OCI-LY1 (cell line): ENCODE measurements at regions not wholly inside any gene's neighbourhood (a gene's known extent, or its start where the extent isn't known, plus 50 kb on each side); places are given as distances from the start of the nearest gene placed in this dataset.

Experiments
- H2AFZ ChIP-seq: fragments of 200-600 bp; sonication (generic), shearing (Covaris generic); 2 replicates; pipeline ENCODE4 v1.6.0; 2014; ENCODE audit warnings: antibody characterized with exemption, mild to moderate bottlenecking, low read length
- H3F3A ChIP-seq: fragments of 200-600 bp; sonication (generic), shearing (Covaris generic); 2 replicates; pipeline ENCODE4 v1.6.0; 2014; ENCODE audit warnings: mild to moderate bottlenecking, antibody characterized with exemption, low read length, moderate library complexity; ENCODE audit not compliant: insufficient read depth
- H3K27ac ChIP-seq: fragments of 200-600 bp; sonication (generic); 2 replicates; pipeline ENCODE4 v1.5.1; 2014; ENCODE audit warnings: low read length, mixed run types, mild to moderate bottlenecking, low read depth; ENCODE audit not compliant: poor library complexity, severe bottlenecking
- H3K27me3 ChIP-seq: fragments of 200-600 bp; sonication (generic); 2 replicates; pipeline ENCODE4 v1.6.0; 2014; ENCODE audit warnings: antibody characterized with exemption, mild to moderate bottlenecking, low read length, moderate library complexity; ENCODE audit not compliant: insufficient read depth
- H3K36me3 ChIP-seq: fragments of 200-600 bp; sonication (generic); 2 replicates; pipeline ENCODE4 v1.6.1; 2014; ENCODE audit warnings: mild to moderate bottlenecking, antibody characterized with exemption, low read length, moderate library complexity, mixed read lengths; ENCODE audit not compliant: insufficient read depth
- H3K4me1 ChIP-seq: fragments of 200-600 bp; sonication (generic); 2 replicates; pipeline ENCODE4 v1.5.1; 2014; ENCODE audit warnings: mild to moderate bottlenecking, low read length, moderate library complexity; ENCODE audit not compliant: insufficient read depth, severe bottlenecking
- H3K4me2 ChIP-seq: fragments of 200-600 bp; sonication (generic), shearing (Covaris generic); 2 replicates; pipeline ENCODE4 v1.6.1; 2014; ENCODE audit warnings: low read length
- H3K4me3 ChIP-seq: fragments of 200-600 bp; sonication (generic); 2 replicates; pipeline ENCODE4 v1.5.1; 2014; ENCODE audit warnings: low read length, low read depth, mild to moderate bottlenecking, mixed read lengths; ENCODE audit not compliant: poor library complexity, severe bottlenecking
- H3K79me2 ChIP-seq: fragments of 200-600 bp; shearing (Covaris generic); 2 replicates; pipeline ENCODE4 v1.6.1; 2016; ENCODE audit warnings: mixed run types, low read length, mixed read lengths; ENCODE audit not compliant: insufficient read depth
- H3K9ac ChIP-seq: fragments of 200-600 bp; sonication (generic), shearing (Covaris generic); 2 replicates; pipeline ENCODE4 v1.6.1; 2014; ENCODE audit warnings: mild to moderate bottlenecking, low read length, mixed read lengths
- H3K9me2 ChIP-seq: fragments of 200-600 bp; sonication (generic), shearing (Covaris generic); 2 replicates; pipeline ENCODE4 v1.6.1; 2014; ENCODE audit warnings: low read depth, mild to moderate bottlenecking, low read length, mixed read lengths
- H3K9me3 ChIP-seq: fragments of 200-600 bp; shearing (Covaris generic); 2 replicates; pipeline ENCODE4 v1.6.1; 2014; ENCODE audit warnings: low read length, mixed read lengths
- H4K20me1 ChIP-seq: fragments of 200-600 bp; sonication (generic), shearing (Covaris generic); 2 replicates; pipeline ENCODE4 v1.6.0; 2016; ENCODE audit warnings: mild to moderate bottlenecking, low read length; ENCODE audit not compliant: insufficient read depth
- EZH2 ChIP-seq: fragments of 200-600 bp; sonication (generic), shearing (Covaris generic); IDR thresholded peaks from 2 replicates; pipeline ENCODE4 v1.8.0; 2017; ENCODE audit warnings: borderline replicate concordance, mixed run types, mild to moderate bottlenecking, antibody characterized with exemption, low read length, moderate library complexity, mixed read lengths
- TF ChIP-seq, protein P1 (sequence below): fragments of 200-600 bp; sonication (generic), shearing (Covaris generic); IDR thresholded peaks from 2 replicates; pipeline ENCODE4 v1.5.1; 2017; ENCODE audit warnings: mild to moderate bottlenecking, antibody characterized with exemption, low read length, moderate library complexity, mixed read lengths

DNA sequence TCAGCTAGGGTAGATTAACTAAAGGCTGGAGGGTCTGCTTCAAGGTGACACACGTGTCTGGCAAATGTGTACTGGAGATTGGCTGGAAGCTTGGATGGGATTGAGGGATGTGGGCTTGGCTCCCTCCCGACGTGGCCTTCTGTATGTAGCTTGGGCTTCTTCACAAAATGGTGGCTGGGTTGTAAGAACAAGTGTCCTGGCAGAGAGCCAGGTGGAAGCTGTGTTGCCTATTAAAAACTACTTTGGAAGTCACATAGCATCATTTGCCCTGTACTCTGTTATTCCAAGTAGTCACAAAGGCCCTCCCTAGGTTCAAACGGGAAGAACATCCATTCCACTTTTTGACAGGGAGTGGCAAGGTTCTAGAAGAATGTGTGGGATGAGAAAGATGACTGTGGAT lies 174.1 kb upstream of the PRICKLE1 start:
- no peaks in the 10 kb centered on the region for H3K36me3 ChIP-seq
- no peaks in the 10 kb centered on the region for H3K9me3 ChIP-seq
- no peak overlapping the region for H3K4me2 ChIP-seq
- no peaks in the 10 kb centered on the region for H3K9me2 ChIP-seq
- TF ChIP-seq, protein P1, sequence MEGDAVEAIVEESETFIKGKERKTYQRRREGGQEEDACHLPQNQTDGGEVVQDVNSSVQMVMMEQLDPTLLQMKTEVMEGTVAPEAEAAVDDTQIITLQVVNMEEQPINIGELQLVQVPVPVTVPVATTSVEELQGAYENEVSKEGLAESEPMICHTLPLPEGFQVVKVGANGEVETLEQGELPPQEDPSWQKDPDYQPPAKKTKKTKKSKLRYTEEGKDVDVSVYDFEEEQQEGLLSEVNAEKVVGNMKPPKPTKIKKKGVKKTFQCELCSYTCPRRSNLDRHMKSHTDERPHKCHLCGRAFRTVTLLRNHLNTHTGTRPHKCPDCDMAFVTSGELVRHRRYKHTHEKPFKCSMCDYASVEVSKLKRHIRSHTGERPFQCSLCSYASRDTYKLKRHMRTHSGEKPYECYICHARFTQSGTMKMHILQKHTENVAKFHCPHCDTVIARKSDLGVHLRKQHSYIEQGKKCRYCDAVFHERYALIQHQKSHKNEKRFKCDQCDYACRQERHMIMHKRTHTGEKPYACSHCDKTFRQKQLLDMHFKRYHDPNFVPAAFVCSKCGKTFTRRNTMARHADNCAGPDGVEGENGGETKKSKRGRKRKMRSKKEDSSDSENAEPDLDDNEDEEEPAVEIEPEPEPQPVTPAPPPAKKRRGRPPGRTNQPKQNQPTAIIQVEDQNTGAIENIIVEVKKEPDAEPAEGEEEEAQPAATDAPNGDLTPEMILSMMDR, result no peak
- H3K79me2 ChIP-seq, result no peaks in the 10 kb centered on the region
- no peak overlapping the region for H3K27ac ChIP-seq
- no peak overlapping the region for H3K4me3 ChIP-seq
- no peaks in the 10 kb centered on the region for H3K4me1 ChIP-seq
- H3F3A ChIP-seq, result no peaks in the 10 kb centered on the region
- H3K9ac ChIP-seq, result no peak overlapping the region
- H2AFZ ChIP-seq, result no peak overlapping the region
- no peaks in the 10 kb centered on the region for H4K20me1 ChIP-seq
- H3K27me3 ChIP-seq, result no peaks in the 10 kb centered on the region

GRCh38 chr12:42762395-42762925 lies 172.9 kb upstream of the PRICKLE1 start:
- Histone ChIP-seq H3K9me2 (no peaks in the 10 kb centered on the region), H3K9me3 (no peaks in the 10 kb centered on the region), H3K9ac (no peak overlapping the region), H3K4me1 (no peaks in the 10 kb centered on the region), H3K4me3 (no peak overlapping the region), H3K27ac (no peak overlapping the region), H3K27me3 (no peaks in the 10 kb centered on the region), H4K20me1 (no peaks in the 10 kb centered on the region), H3K79me2 (no peaks in the 10 kb centered on the region), H2AFZ (no peak overlapping the region), H3K4me2 (no peak overlapping the region), H3K36me3 (no peaks in the 10 kb centered on the region), H3F3A (no peaks in the 10 kb centered on the region)
- no peak for TF ChIP-seq EZH2
- TF ChIP-seq, protein P1, result no peak

DNA sequence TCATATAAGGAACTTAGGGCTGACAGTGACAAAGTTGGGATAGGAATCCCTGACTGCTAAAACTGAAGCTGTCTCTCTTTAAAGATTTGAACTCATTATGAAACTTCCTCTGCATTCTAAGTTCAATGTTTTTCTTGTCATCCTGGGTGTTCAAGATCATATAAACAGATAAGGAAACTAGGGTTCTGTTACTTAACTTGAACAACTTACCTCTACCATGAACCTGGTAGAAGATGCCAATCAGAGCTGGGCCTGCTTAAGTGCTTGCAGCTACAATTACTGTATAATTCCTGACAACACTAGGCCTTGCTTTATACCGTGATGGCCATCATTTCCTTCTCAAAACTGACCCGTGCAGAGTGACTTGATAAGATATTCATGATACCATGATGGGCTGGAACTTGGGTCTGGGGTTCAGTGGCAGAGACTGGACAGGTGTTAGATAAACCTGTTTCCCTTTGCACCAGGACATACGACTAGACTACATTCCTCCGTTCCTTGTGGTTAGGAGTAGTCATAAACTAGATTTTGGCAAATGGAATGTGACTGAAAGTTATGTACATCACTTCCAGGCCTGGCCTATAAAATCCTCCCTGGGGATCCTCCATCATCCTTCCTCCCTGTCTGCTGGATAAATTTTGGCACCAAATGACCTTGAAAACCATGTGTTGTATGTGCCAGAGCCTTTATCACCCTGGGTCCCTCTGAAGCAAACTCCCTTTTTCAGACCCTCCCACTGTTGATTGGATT lies 172.2 kb upstream of the PRICKLE1 start:
- H3K4me1 ChIP-seq, result no peaks in the 10 kb centered on the region
- no peak for TF ChIP-seq EZH2
- TF ChIP-seq, protein P1, result no peak

More for the DNA sequence above, 172.2 kb upstream of the PRICKLE1 start:
- Histone ChIP-seq H3K4me3 (no peak overlapping the region), H2AFZ (no peak overlapping the region), H3K79me2 (no peaks in the 10 kb centered on the region), H3K36me3 (no peaks in the 10 kb centered on the region), H3F3A (no peaks in the 10 kb centered on the region), H3K9ac (no peak overlapping the region), H4K20me1 (no peaks in the 10 kb centered on the region), H3K4me2 (no peak overlapping the region), H3K27ac (no peak overlapping the region), H3K27me3 (no peaks in the 10 kb centered on the region), H3K9me3 (no peaks in the 10 kb centered on the region), H3K9me2 (no peaks in the 10 kb centered on the region)
